Hematopoietic multipotent progenitor cell treated with erythropoietin and hydrocortisone succinate and interleukin-3 and kit ligand, for 6 days (in vitro differentiated cells): ENCODE measurements at regions not wholly inside any gene's neighbourhood (a gene's known extent, or its start where the extent isn't known, plus 50 kb on each side); places are given as distances from the start of the nearest gene placed in this dataset.
"Not testable (repeated sequence)": the region's sequence is repeated elsewhere in the genome, so short reads cannot be mapped to it uniquely, and the experiment has no call there.

Source experiments
- DNase-seq: peaks from one replicate; pipeline ENCODE4 v3.0.0-alpha.2; 2015

- DNase-seq = no peak
Observed at GRCh38 chr15:81710328-81710727, 335.5 kb downstream of the MEX3B start.

GRCh38 chr15:81706816-81707346, 332.9 kb upstream of the TMC3 start:
- DNase-seq = not testable (repeated sequence)

GRCh38 chr15:81705727-81706126, 331.7 kb upstream of the TMC3 start:
- not testable (repeated sequence) for DNase-seq

GRCh38 chr15:81686021-81686420, 312.0 kb upstream of the TMC3 start:
- DNase-seq = no peak

GRCh38 chr15:81685237-81685636, 311.2 kb upstream of the TMC3 start:
- no peak for DNase-seq

- no peak for DNase-seq
Observed at GRCh38 chr15:81680829-81681228, 306.8 kb upstream of the TMC3 start.

GRCh38 chr15:81666839-81667238, 292.8 kb upstream of the TMC3 start:
- DNase-seq = no peak

- DNase-seq = no peak
Observed at GRCh38 chr15:81660976-81661375, 287.0 kb upstream of the TMC3 start.

- DNase-seq = no peak
Observed at GRCh38 chr15:81653259-81653658, 279.2 kb upstream of the TMC3 start.

- DNase-seq = no peak
Observed at GRCh38 chr15:81645470-81645869, 271.5 kb upstream of the TMC3 start.

- DNase-seq = no peak
Observed at GRCh38 chr15:81643771-81644170, 269.8 kb upstream of the TMC3 start.

GRCh38 chr15:81642451-81642990, 268.5 kb upstream of the TMC3 start:
- no peak for DNase-seq

GRCh38 chr15:81636064-81636463, 262.1 kb upstream of the TMC3 start:
- not testable (repeated sequence) for DNase-seq

GRCh38 chr15:81633889-81634288, 259.9 kb upstream of the TMC3 start:
- DNase-seq = no peak

- DNase-seq = no peak
Observed at GRCh38 chr15:81625896-81626295, 251.9 kb upstream of the TMC3 start.

- DNase-seq = no peak
Observed at GRCh38 chr15:81619002-81619401, 245.0 kb upstream of the TMC3 start.

- DNase-seq = peak; percentile 5
Observed at GRCh38 chr15:81612631-81613030, 238.6 kb upstream of the TMC3 start.

- no peak for DNase-seq
Observed at GRCh38 chr15:81611679-81612078, 237.7 kb upstream of the TMC3 start.

- DNase-seq = no peak
Observed at GRCh38 chr15:81608309-81608829, 234.4 kb upstream of the TMC3 start.

GRCh38 chr15:81604713-81605112, 230.7 kb upstream of the TMC3 start:
- DNase-seq = no peak

- no peak for DNase-seq
Observed at GRCh38 chr15:81596159-81596865, 222.3 kb upstream of the TMC3 start.

- DNase-seq = no peak
Observed at GRCh38 chr15:81595752-81596151, 221.7 kb upstream of the TMC3 start.

- DNase-seq = no peak
Observed at GRCh38 chr15:81589671-81590070, 215.7 kb upstream of the TMC3 start.

- peak; percentile 27 for DNase-seq
Observed at GRCh38 chr15:81575436-81576123, 201.6 kb upstream of the TMC3 start.
